GM23338 (cell line): ENCODE measurements at regions not wholly inside any gene's neighbourhood (a gene's known extent, or its start where the extent isn't known, plus 50 kb on each side); places are given as distances from the start of the nearest gene placed in this dataset.
"Not testable (repeated sequence)": the region's sequence is repeated elsewhere in the genome, so short reads cannot be mapped to it uniquely, and the experiment has no call there.

ENCODE experiments used
- CREB1 ChIP-seq: fragments of 250-450 bp; sonication (Bioruptor Pico); IDR thresholded peaks from 2 replicates; pipeline ENCODE4 v1.5.0; 2020; ENCODE audit warnings: low read depth, mild to moderate bottlenecking, moderate library complexity
- EZH2 ChIP-seq: fragments of 200-600 bp; sonication (generic); IDR thresholded peaks from one replicate; pipeline ENCODE4 v1.8.0; 2017; ENCODE audit warnings: antibody characterized with exemption, mild to moderate bottlenecking, low read depth; ENCODE audit not compliant: unreplicated experiment
- EZH2phosphoT487 ChIP-seq: fragments of 200-600 bp; sonication (generic); IDR thresholded peaks from one replicate; pipeline ENCODE4 v1.8.1; 2018; ENCODE audit warnings: antibody characterized with exemption; ENCODE audit not compliant: unreplicated experiment
- JUNB ChIP-seq: IDR thresholded peaks from one replicate; pipeline ENCODE4 v1.6.1; 2016; ENCODE audit warnings: antibody characterized with exemption; ENCODE audit not compliant: unreplicated experiment
- NANOG ChIP-seq: IDR thresholded peaks from 2 replicates; pipeline ENCODE4 v1.6.1; 2016; ENCODE audit warnings: antibody characterized with exemption, borderline replicate concordance
- POLR2AphosphoS5 ChIP-seq: IDR thresholded peaks from 2 replicates; pipeline ENCODE4 v1.6.1; 2016; ENCODE audit warnings: antibody characterized with exemption, low read depth
- ZNF114 ChIP-seq: fragments of 250-450 bp; sonication (Bioruptor Pico); IDR thresholded peaks from 2 replicates; pipeline ENCODE4 v1.5.0; 2020; ENCODE audit warnings: mild to moderate bottlenecking, moderate library complexity
- ZNF331 ChIP-seq: fragments of 250-450 bp; sonication (Bioruptor Pico); IDR thresholded peaks from 2 replicates; pipeline ENCODE4 v1.5.0; 2020; ENCODE audit warnings: low read depth, mild to moderate bottlenecking, moderate library complexity
- TF ChIP-seq, protein P1 (sequence below), 2 experiments: fragments of 200-600 bp in 1 of 2; sonication (generic) in 1 of 2; conservative IDR thresholded peaks; 2 replicates each; pipeline versions ENCODE4 v1.5.1 to v1.6.1; 2016 to 2017; ENCODE audit warnings: antibody characterized with exemption in 2 of 2, low read depth in 2 of 2, mild to moderate bottlenecking in 2 of 2, moderate library complexity in 1 of 2
- TF ChIP-seq, protein P2 (sequence below): IDR thresholded peaks from one replicate; pipeline ENCODE4 v1.6.1; 2018; ENCODE audit warnings: antibody characterized with exemption; ENCODE audit not compliant: unreplicated experiment
- TF ChIP-seq, protein P3 (sequence below): IDR thresholded peaks from 2 replicates; pipeline ENCODE4 v1.6.1; 2016; ENCODE audit warnings: antibody characterized with exemption

DNA sequence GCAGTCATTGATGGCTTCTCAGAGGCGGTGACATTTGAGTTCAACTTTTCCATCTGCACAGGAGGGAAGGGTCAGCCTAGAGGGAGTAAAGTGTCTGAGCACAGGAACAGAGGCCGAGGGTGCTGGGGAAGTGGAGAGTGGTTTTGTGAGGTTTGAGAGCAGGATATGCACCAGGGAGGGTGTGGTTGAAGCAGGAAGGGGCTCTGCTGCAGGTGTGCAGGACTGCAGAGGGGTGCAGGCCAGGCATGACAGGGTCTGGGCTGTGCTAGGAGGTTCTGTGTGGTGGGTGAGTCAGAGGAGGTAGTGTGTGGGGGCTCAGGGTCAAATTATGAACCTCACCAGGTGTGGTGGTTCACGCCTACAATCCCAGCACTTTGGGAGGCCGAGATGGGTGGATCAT lies 141.6 kb downstream of the TP53TG3F start:
- TF ChIP-seq, protein P1, sequence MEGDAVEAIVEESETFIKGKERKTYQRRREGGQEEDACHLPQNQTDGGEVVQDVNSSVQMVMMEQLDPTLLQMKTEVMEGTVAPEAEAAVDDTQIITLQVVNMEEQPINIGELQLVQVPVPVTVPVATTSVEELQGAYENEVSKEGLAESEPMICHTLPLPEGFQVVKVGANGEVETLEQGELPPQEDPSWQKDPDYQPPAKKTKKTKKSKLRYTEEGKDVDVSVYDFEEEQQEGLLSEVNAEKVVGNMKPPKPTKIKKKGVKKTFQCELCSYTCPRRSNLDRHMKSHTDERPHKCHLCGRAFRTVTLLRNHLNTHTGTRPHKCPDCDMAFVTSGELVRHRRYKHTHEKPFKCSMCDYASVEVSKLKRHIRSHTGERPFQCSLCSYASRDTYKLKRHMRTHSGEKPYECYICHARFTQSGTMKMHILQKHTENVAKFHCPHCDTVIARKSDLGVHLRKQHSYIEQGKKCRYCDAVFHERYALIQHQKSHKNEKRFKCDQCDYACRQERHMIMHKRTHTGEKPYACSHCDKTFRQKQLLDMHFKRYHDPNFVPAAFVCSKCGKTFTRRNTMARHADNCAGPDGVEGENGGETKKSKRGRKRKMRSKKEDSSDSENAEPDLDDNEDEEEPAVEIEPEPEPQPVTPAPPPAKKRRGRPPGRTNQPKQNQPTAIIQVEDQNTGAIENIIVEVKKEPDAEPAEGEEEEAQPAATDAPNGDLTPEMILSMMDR (conservative IDR thresholded peaks at IDR 0.05; ENCODE audit: low read depth in 2 of 2): not testable (repeated sequence)
- TF ChIP-seq POLR2AphosphoS5; EZH2; CREB1 (CRISPR knock-in tag); EZH2phosphoT487; JUNB; ZNF331 (CRISPR knock-in tag); NANOG; ZNF114 (CRISPR knock-in tag): not testable (repeated sequence)
- TF ChIP-seq, protein P2, sequence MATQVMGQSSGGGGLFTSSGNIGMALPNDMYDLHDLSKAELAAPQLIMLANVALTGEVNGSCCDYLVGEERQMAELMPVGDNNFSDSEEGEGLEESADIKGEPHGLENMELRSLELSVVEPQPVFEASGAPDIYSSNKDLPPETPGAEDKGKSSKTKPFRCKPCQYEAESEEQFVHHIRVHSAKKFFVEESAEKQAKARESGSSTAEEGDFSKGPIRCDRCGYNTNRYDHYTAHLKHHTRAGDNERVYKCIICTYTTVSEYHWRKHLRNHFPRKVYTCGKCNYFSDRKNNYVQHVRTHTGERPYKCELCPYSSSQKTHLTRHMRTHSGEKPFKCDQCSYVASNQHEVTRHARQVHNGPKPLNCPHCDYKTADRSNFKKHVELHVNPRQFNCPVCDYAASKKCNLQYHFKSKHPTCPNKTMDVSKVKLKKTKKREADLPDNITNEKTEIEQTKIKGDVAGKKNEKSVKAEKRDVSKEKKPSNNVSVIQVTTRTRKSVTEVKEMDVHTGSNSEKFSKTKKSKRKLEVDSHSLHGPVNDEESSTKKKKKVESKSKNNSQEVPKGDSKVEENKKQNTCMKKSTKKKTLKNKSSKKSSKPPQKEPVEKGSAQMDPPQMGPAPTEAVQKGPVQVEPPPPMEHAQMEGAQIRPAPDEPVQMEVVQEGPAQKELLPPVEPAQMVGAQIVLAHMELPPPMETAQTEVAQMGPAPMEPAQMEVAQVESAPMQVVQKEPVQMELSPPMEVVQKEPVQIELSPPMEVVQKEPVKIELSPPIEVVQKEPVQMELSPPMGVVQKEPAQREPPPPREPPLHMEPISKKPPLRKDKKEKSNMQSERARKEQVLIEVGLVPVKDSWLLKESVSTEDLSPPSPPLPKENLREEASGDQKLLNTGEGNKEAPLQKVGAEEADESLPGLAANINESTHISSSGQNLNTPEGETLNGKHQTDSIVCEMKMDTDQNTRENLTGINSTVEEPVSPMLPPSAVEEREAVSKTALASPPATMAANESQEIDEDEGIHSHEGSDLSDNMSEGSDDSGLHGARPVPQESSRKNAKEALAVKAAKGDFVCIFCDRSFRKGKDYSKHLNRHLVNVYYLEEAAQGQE: not testable (repeated sequence)
- TF ChIP-seq, protein P3, sequence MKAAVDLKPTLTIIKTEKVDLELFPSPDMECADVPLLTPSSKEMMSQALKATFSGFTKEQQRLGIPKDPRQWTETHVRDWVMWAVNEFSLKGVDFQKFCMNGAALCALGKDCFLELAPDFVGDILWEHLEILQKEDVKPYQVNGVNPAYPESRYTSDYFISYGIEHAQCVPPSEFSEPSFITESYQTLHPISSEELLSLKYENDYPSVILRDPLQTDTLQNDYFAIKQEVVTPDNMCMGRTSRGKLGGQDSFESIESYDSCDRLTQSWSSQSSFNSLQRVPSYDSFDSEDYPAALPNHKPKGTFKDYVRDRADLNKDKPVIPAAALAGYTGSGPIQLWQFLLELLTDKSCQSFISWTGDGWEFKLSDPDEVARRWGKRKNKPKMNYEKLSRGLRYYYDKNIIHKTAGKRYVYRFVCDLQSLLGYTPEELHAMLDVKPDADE: not testable (repeated sequence)
